Uterus (tissue), 3 donors: ENCODE measurements at regions not wholly inside any gene's neighbourhood (a gene's known extent, or its start where the extent isn't known, plus 50 kb on each side); places are given as distances from the start of the nearest gene placed in this dataset.

Experiments
- DNase-seq, 2 donors: peaks; one replicate each; pipeline ENCODE4 v3.0.0-alpha.2; 2019 to 2020
- H3K27ac ChIP-seq, 2 donors: fragments of 200-600 bp; sonication (generic); 1 replicate in 1 of 2; 2 replicates in 1 of 2; pipeline ENCODE4 v1.5.1; 2016 to 2018
- H3K27me3 ChIP-seq, 2 donors: fragments of 200-600 bp; sonication (generic); one replicate each; pipeline ENCODE4 v1.5.1; 2018 to 2019; ENCODE audit warnings: control low read depth in 1 of 2
- H3K36me3 ChIP-seq, 2 donors: fragments of 200-600 bp; sonication (generic); one replicate each; pipeline ENCODE4 v1.5.1; 2019; ENCODE audit warnings: control low read depth in 1 of 2
- H3K4me1 ChIP-seq, 2 donors: fragments of 200-600 bp; sonication (generic); one replicate each; pipeline ENCODE4 v1.5.1; 2018 to 2019; ENCODE audit warnings: control low read depth in 1 of 2
- H3K4me3 ChIP-seq, 2 donors: fragments of 200-600 bp; sonication (generic); 1 replicate in 1 of 2; 2 replicates in 1 of 2; pipeline ENCODE4 v1.5.1; 2018 to 2019; ENCODE audit warnings: mild to moderate bottlenecking in 1 of 2
- H3K9me3 ChIP-seq, 2 donors: fragments of 200-600 bp; sonication (generic); one replicate each; pipeline ENCODE4 v1.5.1; 2019; ENCODE audit warnings: control low read depth in 1 of 2
- CTCF ChIP-seq, 4 experiments: fragments of 200-600 bp in 2 of 4; fragments of 450-650 bp in 2 of 4; sonication (generic) in 2 of 4; IDR thresholded peaks; one replicate each; pipeline ENCODE4 v1.5.1; 2016 to 2019; ENCODE audit warnings: antibody characterized with exemption in 4 of 4, mild to moderate bottlenecking in 2 of 4, moderate library complexity in 1 of 4
- POLR2A ChIP-seq, 2 donors: fragments of 450-650 bp; IDR thresholded peaks; one replicate each; pipeline ENCODE4 v1.6.1; 2016; ENCODE audit warnings: antibody characterized with exemption in 2 of 2, mild to moderate bottlenecking in 1 of 2, moderate library complexity in 1 of 2
- intact Hi-C: fragments of 100-400 bp; cut with DNase I; formaldehyde crosslinking; loops from one replicate; pipeline ENCODE4 v1.15.1; 2023; ENCODE audit warnings: low total_unique reads
- donor health status: DM: yes; HTN: yes; CAD: no.

- no peak overlapping the region for H3K27ac ChIP-seq
- H3K4me1 ChIP-seq = no peaks in the 10 kb centered on the region
- H3K4me3 ChIP-seq = no peak overlapping the region
- intact Hi-C loops = no loop called here
- TF ChIP-seq CTCF (IDR thresholded peaks at IDR 0.05) (no peak), POLR2A (IDR thresholded peaks at IDR 0.05) (no peak)
- no peak for DNase-seq
- H3K9me3 ChIP-seq = no peaks in the 10 kb centered on the region
- no peaks in the 10 kb centered on the region for H3K36me3 ChIP-seq
- no peaks in the 10 kb centered on the region for H3K27me3 ChIP-seq
These were observed 210.9 kb downstream of the DIPK2A start for GRCh38 chr3:144182501-144182900.

- Histone ChIP-seq H3K27ac (no peak overlapping the region), H3K9me3 (no peaks in the 10 kb centered on the region), H3K4me1 (no peaks in the 10 kb centered on the region), H3K36me3 (no peaks in the 10 kb centered on the region), H3K27me3 (no peaks in the 10 kb centered on the region), H3K4me3 (no peak overlapping the region)
- DNase-seq = no peak
- no peak for TF ChIP-seq POLR2A (IDR thresholded peaks at IDR 0.05)
- TF ChIP-seq CTCF (IDR thresholded peaks at IDR 0.05) = no peak
- intact Hi-C loops = no loop called here
These were observed 213.7 kb downstream of the DIPK2A start for GRCh38 chr3:144185276-144185675.

GRCh38 chr3:144187531-144188210, 216.0 kb downstream of the DIPK2A start:
- Histone ChIP-seq H3K4me1 (no peaks in the 10 kb centered on the region), H3K27me3 (no peaks in the 10 kb centered on the region), H3K27ac (no peak overlapping the region), H3K4me3 (no peak overlapping the region), H3K9me3 (no peaks in the 10 kb centered on the region), H3K36me3 (no peaks in the 10 kb centered on the region)
- intact Hi-C loops = no loop called here
- no peak for TF ChIP-seq CTCF (IDR thresholded peaks at IDR 0.05)
- TF ChIP-seq POLR2A (IDR thresholded peaks at IDR 0.05) = no peak
- no peak for DNase-seq

- Histone ChIP-seq H3K9me3 (no peaks in the 10 kb centered on the region), H3K4me1 (no peaks in the 10 kb centered on the region), H3K27ac (no peak overlapping the region), H3K27me3 (no peaks in the 10 kb centered on the region), H3K36me3 (no peaks in the 10 kb centered on the region), H3K4me3 (no peak overlapping the region)
- TF ChIP-seq CTCF (IDR thresholded peaks at IDR 0.05) = no peak
- TF ChIP-seq POLR2A (IDR thresholded peaks at IDR 0.05) = no peak
- no peak for DNase-seq
- intact Hi-C loops = no loop called here
These were observed 217.4 kb downstream of the DIPK2A start for GRCh38 chr3:144189044-144189443.

GRCh38 chr3:144197116-144197515, 225.5 kb downstream of the DIPK2A start:
- intact Hi-C loops = no loop called here
- no peaks in the 10 kb centered on the region for H3K9me3 ChIP-seq
- H3K36me3 ChIP-seq = no peaks in the 10 kb centered on the region
- H3K27me3 ChIP-seq = no peaks in the 10 kb centered on the region
- no peak overlapping the region for H3K4me3 ChIP-seq
- no peak for DNase-seq
- no peak overlapping the region for H3K27ac ChIP-seq
- TF ChIP-seq CTCF (IDR thresholded peaks at IDR 0.05) (no peak), POLR2A (IDR thresholded peaks at IDR 0.05) (no peak)
- H3K4me1 ChIP-seq = no peaks in the 10 kb centered on the region
